Fibroblast of skin of right quadriceps (primary cell): ENCODE measurements at regions not wholly inside any gene's neighbourhood (a gene's known extent, or its start where the extent isn't known, plus 50 kb on each side); places are given as distances from the start of the nearest gene placed in this dataset.
"Not testable (repeated sequence)": the region's sequence is repeated elsewhere in the genome, so short reads cannot be mapped to it uniquely, and the experiment has no call there.

Experiments used
- DNase-seq: peaks from one replicate; pipeline ENCODE4 v3.0.0-alpha.2; 2013

DNA sequence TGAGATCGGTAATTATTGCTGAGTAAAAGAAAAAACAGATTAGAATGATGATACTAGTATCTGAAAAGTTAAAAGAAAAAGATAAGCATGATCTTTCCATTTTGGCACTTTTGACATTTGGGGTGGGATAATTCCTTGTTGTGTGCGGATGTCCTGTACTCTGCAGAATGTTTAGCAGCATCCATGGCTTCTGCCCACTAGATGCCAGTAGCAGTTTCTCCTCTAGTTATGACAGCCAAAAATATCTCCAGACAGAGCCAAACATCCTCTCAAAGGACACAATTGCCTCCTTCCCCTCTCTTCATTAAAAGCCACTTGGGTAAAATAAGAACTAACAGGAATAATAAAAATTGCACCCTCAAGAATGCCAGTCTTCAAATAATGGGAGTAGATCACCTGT, 468.8 kb upstream of the GRM7 start:
- no peak for DNase-seq

DNA sequence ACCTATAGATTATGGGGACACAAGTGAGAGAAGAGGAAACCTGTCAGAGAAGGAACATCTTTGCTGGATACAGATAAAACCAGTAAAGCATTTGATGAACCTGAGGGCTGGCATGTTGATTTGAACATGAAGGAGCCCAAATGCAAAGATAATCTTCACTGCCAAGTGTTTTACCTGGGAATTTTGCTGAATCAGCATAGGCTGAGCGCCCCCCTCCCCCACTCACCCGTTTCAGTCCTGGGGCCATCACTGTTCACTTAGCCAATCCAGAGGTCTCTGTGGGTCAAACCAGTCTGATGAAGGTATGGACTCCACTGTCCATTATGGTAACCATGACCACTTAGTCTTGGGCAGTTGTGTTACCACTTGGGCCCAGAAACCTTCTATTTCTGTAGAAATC, 466.0 kb upstream of the GRM7 start:
- no peak for DNase-seq

DNA sequence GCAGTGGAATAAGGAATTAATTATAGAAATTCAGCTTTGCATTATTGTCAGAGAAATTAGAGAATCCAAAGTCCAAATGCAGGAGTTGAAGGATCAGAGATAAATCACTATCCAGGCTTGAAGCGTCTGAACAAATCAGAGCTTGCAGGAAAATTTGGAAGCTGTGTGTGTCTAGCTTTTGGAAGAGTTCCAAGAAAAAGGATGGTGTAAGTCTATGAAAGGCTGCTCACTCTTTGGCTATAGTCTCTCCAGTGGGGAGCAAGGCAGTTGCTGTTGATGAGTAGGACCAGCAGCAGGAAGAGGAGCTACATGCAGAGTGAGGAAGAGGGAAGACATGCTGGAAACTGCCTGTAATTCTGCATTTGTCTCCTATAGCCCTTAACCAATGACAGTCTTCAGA, 464.3 kb upstream of the GRM7 start:
- no peak for DNase-seq

DNA sequence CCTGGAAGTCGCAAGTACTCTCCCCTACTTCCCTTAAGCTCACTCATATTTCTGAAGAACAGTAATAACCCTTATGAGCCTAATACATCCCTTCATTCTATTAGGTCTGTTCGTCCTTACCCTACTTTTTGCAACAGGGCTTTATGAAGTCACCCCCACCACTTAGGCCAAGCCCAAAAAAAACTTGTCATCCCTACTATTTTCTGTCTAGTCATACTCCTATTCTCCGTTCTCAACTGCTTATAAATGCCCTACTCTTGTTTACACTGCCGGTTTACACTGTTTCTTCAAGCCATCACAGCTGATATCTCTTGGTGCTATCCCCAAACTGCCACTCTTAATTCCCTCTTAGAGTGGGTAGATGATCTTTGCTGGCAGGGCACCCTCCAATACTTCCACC, 458.2 kb upstream of the GRM7 start:
- DNase-seq, result not testable (repeated sequence)

DNA sequence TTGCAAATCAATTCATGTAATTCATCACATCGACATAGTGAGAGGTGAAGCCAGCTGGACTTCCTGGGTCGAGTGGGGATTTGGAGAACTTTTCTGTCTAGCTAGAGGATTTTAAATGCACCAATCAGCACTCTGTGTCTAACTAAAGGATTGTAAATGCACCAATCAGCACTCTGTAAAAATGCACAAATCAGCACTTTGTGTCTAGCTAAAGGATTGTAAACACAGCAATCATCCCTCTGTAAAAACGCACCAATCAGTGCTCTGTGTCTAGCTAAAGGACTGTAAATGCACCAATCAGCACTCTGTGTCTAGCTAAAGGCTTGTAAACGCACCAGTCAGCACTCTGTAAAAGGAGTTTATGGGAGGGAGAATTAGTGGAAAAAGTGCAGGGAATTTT, 454.0 kb upstream of the GRM7 start:
- not testable (repeated sequence) for DNase-seq

DNA sequence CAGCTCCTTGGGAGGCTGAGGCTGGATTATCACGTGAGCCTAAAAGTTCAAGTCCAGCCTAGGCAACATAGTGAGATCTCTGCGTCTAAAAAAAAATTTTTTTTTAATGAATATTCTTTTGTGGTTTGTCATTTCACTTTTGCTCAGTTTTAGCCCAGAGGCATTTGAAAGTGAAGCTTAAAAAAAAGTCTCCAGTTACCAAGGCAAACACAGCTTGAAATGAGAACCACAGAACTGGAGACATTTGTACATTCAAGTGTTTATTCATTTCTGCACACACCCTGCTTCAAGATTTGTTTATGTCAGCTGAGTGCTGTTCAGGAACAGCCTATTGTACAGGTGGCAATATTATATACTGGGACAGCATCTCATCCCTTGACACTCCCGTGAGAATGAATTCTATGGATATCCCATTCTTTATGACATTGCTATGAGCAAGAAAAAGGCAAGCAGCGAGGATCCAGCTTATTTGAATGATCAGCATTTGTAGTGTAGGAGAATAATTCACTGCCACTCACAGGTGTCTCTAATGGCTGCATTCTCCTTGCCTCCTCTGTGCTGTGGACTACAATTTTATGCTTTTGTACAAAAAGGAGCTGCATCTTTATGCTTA, 444.8 kb upstream of the GRM7 start:
- no peak for DNase-seq

DNA sequence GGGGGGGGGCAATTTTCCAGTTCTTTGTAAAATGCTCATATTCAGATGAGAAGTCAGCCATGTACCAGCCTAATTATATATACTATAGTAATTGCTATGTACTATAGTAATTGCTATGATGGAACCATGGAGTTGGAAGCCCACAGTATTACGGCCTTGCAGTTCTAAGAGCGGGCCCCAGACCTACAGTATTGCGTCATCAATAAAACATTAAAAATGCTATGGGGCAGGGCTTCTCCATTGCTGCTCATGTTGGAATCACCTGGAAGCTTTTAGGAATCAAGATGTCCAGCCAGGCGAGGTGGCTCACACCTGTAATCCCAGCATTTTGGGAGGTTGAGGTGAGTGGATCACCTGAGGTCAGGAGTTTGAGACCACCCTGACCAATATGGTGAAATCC, 443.7 kb upstream of the GRM7 start:
- DNase-seq, result no peak

DNA sequence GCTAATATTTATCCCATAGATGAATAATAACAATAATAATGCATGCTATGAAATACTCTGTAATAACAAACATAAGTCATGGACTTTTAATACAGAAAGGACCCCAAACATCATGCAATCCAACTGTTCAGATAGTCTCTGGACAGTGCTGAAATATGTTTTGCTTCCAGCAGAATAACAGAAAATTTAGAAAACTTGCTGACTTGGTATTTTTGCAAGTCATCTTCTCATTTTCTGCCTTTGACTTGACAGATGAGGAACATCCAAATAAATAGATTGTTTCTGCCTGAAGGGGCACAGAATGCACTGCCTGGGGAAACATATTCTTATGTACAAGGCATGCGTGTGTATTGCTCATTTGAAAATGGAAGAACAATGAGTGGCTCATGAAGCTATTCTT, 442.4 kb upstream of the GRM7 start:
- DNase-seq, result no peak

DNA sequence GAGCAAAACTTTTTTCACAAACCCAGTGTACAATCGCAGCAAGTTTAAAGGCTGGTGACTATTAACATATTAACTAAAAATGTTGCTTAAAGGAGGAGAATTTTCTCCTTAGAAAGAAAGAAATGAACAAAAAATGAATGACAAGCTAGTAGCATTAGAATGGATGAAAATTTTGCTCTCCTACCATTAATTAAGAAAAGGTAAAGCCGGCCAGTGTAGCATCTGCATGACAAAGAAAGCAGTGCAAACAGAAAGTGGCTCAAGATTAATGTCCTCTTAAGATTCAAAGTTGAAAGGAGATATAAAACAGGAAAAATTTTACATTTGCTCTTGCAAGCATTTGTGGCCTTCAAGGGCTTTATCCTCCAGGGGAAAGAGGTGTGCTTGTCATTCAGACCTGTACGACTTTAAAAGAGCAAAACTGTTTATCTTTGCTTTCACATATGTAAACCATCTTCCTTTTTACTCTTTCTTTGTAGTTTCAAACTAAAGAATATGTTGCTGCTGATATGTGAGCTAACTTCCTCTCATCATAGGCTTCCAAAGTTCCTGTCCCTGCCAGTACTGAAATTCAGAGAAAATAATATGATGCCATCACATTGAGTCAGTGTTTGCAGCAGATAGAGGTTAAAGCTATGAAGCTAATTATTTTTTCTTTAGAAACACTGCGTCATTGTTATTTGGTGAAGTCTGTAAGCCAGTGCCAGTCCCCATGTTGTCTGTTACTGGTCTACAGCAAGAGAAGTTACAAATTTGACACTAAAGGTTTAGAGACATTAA, 439.1 kb upstream of the GRM7 start:
- DNase-seq, result no peak

DNA sequence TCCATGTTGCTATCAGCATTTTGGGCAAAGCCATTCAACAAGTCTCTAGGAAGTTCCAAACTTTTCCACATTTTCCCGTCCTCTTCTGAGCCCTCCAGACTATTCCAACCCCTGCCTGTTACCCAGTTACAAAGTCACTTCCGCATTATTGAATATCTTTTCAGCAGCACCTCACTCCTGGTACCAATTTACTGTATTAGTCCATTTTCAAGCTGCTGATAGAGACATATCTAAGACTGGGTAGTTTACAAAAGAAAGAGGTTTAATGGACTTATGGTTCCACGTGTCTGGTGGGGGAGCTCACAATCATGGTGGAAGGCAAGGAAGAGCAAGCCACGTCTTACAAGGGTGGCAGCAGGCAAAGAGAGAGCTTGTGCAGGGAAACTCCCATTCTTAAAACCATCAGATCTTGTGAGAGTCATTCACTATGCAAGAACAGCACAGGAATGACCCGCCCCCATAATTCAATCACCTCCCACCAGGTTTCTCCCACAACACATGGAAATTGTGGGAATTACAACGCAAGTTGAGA, 435.6 kb upstream of the GRM7 start:
- no peak for DNase-seq

DNA sequence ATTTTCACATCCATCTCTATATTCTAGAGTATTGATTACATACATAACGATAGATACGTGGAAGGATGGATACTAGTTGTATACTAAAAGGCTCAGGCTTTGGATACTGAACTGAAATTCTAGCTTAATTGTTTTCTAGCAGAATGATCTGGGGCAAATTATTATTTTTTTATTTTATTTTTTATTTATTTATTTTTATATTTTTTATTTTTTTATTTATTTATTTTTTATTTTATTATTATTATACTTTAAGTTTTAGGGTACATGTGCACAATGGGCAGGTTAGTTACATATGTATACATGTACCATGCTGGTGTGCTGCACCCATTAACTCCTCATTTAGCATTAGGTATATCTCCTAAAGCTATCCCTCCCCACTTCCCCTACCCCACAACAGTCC, 432.6 kb upstream of the GRM7 start:
- DNase-seq, result not testable (repeated sequence)

DNA sequence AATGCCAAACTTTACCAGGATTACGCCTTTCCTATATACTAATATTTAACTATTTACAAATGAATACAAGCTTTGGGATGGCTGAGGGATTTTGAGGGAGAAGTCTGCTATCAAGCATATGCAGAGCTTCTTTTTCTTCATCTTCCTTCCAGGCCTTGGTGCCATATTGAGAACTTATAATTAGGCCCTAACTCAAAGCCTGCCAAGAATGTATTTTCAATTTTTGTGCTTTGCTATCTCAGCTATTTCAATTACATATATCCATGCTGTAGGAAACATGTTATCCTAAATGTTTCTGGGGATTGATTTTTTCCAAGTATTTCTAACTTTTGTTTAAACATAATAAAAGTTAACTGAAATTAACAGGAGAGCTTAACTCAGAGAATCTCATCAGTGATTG, 425.0 kb upstream of the GRM7 start:
- no peak for DNase-seq

DNA sequence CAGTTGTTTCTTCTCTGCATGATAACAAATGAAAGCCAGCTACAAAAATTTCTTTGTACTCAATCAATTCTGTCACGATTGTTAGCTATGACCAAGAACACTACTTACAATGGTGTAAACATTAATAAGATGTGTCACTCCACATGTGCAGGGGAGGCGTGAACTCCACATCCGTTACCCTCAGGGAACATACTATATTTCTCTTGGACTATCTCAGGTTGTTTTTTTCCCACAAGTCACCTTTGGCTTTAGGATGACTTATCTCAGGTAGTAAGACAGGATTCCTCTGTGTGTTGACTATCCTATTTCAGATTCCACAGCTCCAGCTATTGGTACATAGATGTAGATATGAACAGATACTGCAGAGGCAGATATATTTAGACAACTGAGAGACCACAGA, 423.3 kb upstream of the GRM7 start:
- DNase-seq, result no peak

DNA sequence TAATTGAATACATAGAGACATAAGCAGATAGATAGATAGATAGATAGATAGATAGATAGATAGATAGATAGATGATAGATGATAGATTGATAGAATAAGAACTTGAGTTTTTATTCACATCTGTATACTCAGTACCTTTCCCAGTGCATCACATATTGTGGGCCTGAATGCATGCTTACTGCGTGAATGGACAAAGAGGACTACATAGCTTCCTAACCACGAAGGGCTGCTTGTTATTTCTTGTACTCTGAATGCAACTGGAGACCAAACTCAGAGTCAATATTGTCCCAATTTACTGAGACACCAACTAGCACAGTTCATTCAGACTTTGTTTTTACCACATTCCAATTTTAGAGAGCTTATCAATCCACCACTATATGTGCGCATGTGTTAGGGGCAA, 422.9 kb upstream of the GRM7 start:
- DNase-seq, result no peak

DNA sequence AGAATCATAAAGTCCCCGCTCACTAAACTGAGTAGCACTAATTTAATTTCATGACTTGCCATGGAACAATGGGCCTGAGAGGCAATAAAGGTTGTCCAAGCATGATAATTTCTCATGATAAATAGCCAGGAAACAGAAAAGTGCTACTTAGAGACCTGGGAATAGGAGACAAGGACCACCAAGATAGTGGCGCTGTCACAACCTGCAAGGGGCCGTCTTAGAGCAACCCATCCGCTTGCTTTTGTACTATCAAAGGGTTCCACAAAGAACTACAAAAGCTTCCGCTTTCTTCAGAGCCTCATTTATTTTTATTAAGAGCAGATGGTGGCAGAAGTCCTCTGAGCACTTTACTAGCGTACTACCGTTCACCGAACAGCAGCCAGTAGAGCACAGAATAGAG, 421.7 kb upstream of the GRM7 start:
- DNase-seq, result no peak

DNA sequence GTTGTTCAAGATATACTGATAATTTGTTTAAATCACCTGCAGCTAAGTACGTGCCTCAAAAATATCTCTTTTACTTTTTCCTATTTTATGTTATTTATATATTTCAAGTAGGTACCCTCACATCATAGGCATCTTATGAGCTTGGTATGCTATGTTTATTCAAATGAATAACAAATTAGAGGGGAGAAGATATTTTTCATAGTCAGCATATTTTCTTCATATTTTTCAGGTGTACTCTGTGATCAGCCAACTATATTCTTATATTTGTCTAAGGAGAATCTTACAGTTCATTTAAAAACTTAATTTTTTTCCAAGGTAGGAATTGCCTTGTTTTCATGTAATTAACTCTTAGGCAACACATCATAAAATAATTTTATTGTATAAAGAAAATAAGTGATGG, 421.1 kb upstream of the GRM7 start:
- no peak for DNase-seq

DNA sequence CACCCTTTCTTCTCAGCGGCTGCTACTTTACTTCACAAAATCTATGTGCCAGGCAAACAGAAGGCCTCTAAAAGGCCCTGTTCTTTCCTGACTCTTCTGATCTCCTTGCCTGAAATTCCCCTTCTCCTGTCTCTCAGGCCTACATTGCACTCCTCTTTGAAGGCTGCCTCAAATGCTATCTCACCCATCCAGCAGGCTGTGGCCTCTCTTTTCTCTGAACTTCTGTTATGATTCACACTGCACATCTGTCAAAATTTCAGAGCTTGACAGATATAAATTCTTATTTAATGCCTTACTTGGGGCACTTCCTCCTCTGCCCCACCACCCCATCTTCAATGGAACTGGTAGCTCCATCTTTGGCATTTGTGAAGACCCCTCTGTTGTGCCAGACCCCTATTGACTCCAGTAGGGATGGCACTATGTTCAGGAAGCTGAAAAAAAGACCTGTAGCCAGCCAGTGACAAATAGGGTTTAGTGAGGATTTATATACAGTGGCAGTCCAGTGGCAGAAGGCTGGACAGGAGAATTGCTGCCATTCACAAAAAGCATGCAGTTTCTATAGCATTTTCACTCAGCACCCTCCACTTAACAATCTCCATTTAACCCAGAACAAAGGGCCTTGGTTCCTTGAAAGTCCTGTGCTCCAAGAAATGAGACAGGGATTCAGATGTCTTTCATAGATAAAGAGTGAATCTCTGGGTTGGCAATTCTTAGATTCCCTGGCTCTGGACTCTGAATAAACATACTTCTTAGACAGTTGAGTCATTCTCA, 415.8 kb upstream of the GRM7 start:
- no peak for DNase-seq

DNA sequence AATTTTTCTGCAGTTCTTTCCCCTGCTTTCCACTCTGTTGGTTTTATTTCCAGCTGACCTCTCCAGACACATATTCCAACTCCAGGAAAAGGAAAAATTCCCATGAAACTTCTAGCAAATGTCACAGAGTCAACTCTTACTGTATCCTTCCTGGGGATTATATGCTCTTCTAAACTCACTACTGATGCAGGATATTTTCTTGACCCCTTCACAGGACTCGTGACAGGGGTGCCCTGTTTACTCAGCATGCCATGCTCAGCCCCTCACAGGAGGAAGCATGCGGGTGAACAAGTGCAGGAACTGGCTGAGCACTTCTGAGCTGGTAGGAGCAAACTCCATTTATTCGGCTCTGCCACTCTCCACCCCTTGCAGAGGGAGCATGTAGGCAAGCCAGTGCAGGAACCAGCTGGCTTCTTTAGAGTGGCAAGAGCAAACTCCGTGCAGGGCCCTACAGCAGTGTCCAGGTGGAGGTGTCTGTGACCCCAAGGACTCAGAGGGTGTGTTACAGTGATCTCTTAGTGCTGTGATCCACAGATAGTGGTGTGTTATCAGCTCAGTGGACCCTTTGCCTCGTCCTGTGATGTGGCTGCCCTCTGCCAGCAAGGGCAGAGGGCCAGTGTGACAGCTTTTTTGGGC, 413.6 kb upstream of the GRM7 start:
- no peak for DNase-seq

DNA sequence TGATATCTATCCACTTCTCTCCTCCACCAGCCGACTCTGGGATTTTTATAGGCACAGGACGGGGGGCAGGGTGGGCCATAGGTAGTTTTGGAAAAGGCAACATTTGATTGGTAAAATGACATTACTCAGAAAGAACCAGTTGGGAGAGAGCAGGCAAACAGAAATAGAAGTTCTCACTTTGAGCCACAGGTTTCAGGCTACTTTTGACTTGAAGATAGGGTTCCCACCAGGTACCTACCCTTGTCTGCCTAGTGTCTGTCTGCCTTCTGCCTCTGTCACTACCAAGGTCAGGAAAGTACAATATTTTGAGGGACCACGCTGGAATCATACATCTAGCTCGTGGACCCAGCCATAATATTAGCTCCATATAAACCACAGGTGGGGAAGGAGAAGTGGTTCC, 412.9 kb upstream of the GRM7 start:
- DNase-seq, result no peak

DNA sequence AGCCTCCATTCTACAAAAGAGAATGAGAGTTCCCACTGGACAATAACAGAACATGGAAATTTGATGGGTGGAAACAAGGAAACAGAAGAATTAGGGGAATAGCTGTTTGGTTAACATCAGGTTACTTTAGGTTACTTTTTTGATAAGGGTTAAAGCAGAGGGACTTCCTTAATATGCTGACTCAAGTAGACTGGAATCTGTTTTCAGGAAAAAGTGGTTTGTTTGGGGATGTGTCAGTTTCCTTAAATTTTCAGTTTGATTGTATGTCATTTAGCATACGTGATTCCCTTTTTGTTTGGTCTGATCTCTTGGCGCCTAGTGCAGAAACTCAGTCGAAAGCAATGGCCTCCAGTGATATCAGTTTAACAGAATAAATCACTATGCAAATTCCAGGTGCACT, 411.8 kb upstream of the GRM7 start:
- DNase-seq, result no peak

DNA sequence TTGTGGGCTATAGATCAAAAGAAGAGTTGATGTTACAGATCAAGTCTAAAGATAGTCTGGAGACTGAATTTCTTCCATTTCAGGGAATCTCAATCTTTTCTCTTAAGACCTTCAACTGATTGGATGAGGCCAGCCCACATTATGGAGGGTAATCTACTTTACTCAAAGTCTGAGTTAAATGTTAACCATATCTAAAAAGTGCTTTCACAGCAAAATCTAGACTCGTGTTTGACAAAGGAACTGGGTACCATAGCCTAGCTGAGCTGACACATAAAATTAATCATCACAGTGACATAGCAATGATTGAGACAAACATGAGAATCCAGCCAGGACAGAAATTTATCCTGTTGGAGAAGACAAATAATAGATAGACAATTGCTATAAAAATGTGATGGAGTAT, 407.9 kb upstream of the GRM7 start:
- no peak for DNase-seq

DNA sequence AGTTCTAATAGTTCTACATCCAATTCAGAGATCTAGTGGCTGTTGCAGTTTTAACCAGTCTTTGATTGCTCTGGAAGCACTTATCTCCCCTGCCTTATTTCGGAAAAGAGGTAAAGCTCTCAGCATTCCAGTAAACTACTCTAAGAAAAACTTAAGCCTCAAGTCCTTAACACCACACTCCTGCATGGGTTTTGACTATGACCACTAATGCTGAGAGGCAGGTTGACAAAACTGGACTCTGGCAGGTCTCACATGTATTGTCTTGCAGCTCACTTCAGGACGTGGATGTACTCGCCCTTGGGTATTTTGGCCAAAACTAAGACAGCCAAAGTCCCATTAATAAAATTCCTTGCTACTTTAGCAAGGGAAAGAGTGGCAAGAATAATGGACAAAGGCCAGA, 405.9 kb upstream of the GRM7 start:
- DNase-seq, result no peak

DNA sequence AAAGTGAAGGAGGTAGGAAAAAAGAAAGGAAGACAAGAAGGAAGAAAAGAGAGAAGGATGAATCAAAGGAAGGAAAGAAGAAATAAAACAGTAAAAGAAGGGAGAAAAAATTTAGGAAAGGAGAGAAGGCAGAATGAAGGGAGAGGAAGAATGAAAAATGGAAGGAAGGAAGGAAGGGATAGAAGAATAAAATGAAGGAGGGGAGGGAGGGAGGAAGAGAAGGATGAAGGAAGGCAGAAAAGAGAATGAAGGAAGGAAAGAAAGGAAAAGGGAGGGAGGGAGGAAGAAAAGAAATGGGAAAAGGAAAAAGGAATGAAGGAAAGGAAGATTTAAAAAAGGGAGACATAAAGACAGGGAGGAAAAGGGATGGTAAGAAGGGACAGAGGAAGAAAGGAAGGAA, 393.7 kb upstream of the GRM7 start:
- DNase-seq, result no peak

DNA sequence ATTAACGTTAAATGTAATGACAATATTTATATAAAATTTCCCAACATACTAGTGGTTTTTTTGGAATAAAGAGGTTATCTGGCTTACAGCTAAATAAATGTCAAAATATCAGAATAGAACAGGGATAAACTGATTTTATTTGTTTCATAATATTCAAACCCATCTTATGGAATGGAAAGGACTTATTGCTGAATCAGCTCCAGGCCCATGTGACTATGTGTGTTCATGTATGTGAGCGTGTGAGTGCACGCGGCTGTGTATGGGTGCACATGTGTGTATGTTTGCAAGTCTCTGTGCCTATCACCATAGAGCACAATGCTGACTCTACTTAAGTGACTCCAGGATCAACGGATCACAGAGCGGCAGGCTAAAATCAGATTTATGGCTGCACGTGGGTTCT, 392.3 kb upstream of the GRM7 start:
- DNase-seq, result no peak
